ENCODE measurements at regions not wholly inside any gene's neighbourhood (a gene's known extent, or its start where the extent isn't known, plus 50 kb on each side); places are given as distances from the start of the nearest gene placed in this dataset.

DNA sequence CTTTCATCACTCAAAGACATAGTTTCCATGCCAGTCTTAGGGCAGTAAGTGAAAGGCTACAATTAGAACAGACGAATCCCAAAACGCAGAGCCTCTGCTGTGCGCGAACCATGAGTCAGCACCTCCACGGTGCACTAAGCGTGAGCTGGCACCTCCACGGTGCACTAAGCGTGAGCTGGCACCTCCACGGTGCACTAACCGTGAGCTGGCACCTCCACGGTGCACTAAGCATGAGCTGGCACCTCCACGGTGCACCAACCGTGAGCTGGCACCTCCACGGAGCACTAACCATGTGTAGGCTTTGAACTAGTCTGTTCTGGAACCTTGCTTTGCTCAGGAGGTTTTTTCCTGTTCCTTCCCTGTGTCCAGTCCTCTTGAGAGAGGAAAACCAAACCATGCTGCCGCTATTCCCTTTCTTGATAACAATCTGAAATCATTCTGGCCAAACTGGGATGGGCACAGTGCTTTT lies 120.6 kb downstream of the IRS2 start:
- no peak for TF ChIP-seq EZH2 (IDR thresholded peaks at IDR 0.05; ENCODE audit: low read length, unreplicated experiment)
- TF ChIP-seq CTCF (conservative IDR thresholded peaks at IDR 0.05; ENCODE audit: low read depth, low read length) = no peak
- TF ChIP-seq EZH2phosphoT487 (IDR thresholded peaks at IDR 0.05; ENCODE audit: borderline replicate concordance, low read length) = no peak

Measured in PC-3 (cell line).